B cell (primary cell): ENCODE measurements at regions not wholly inside any gene's neighbourhood (a gene's known extent, or its start where the extent isn't known, plus 50 kb on each side); places are given as distances from the start of the nearest gene placed in this dataset.

Experiments
- EZH2 ChIP-seq: IDR thresholded peaks from 2 replicates; pipeline ENCODE4 v1.6.1; 2012; ENCODE audit warnings: borderline replicate concordance, low read depth, mild to moderate bottlenecking, moderate library complexity, low read length; ENCODE audit not compliant: insufficient read depth, poor library complexity, severe bottlenecking
- TF ChIP-seq, protein P1 (sequence below): fragments of 200-600 bp; IDR thresholded peaks from one replicate; pipeline ENCODE4 v1.8.0; 2022; ENCODE audit warnings: antibody characterized with exemption, mild to moderate bottlenecking

DNA sequence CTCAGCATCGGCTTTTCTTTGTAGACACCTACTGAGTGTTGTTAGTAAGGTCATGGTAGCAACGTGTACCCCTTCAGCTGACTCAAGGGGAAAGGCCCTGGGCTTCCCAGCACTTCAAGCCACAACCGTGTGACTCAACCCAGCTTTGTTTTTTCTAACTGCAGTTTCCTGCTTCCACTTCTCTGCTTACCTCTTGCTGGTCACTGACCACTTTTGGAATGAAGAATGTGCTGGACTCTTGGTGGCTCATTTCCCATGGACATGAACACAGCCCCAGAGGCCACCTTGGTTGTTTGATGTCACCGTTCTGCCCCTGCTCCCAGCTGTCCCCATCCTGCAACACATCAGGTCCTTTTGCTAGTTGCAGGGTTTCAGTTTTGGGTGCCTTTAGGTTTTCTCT, 69.5 kb upstream of the ZNF438 start:
- TF ChIP-seq, protein P1, sequence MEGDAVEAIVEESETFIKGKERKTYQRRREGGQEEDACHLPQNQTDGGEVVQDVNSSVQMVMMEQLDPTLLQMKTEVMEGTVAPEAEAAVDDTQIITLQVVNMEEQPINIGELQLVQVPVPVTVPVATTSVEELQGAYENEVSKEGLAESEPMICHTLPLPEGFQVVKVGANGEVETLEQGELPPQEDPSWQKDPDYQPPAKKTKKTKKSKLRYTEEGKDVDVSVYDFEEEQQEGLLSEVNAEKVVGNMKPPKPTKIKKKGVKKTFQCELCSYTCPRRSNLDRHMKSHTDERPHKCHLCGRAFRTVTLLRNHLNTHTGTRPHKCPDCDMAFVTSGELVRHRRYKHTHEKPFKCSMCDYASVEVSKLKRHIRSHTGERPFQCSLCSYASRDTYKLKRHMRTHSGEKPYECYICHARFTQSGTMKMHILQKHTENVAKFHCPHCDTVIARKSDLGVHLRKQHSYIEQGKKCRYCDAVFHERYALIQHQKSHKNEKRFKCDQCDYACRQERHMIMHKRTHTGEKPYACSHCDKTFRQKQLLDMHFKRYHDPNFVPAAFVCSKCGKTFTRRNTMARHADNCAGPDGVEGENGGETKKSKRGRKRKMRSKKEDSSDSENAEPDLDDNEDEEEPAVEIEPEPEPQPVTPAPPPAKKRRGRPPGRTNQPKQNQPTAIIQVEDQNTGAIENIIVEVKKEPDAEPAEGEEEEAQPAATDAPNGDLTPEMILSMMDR: no peak
- TF ChIP-seq EZH2: no peak
